ENCODE measurements at regions not wholly inside any gene's neighbourhood (a gene's known extent, or its start where the extent isn't known, plus 50 kb on each side); places are given as distances from the start of the nearest gene placed in this dataset.

GRCh38 chr12:69019910-69020309 is 86.9 kb upstream of the CPM start:
- TF ChIP-seq POLR2AphosphoS5 (IDR thresholded peaks at IDR 0.05; ENCODE audit: borderline replicate concordance, low read depth, low read length) (no peak), EZH2 (IDR thresholded peaks at IDR 0.05) (no peak)
